MM.1S (cell line): ENCODE measurements at regions not wholly inside any gene's neighbourhood (a gene's known extent, or its start where the extent isn't known, plus 50 kb on each side); places are given as distances from the start of the nearest gene placed in this dataset.

Source experiments
- DNase-seq: peaks from one replicate; pipeline ENCODE4 v3.0.0-alpha.2; 2015
- H2AFZ ChIP-seq: fragments of 300-600 bp; sonication (generic); 2 replicates; pipeline ENCODE4 v1.6.0; 2016; ENCODE audit warnings: antibody characterized with exemption, low read length
- H3F3A ChIP-seq: fragments of 300-600 bp; sonication (generic); 2 replicates; pipeline ENCODE4 v1.6.1; 2016; ENCODE audit warnings: mild to moderate bottlenecking, antibody characterized with exemption, low read length, moderate library complexity, mixed read lengths; ENCODE audit not compliant: insufficient read depth
- H3K27ac ChIP-seq: fragments of 300-600 bp; sonication (generic); 2 replicates; pipeline ENCODE4 v1.5.1; 2016; ENCODE audit warnings: mild to moderate bottlenecking, low read length
- H3K27me3 ChIP-seq: fragments of 300-600 bp; sonication (generic); replicated peaks from 2 replicates; pipeline ENCODE4 v1.6.0; 2016; ENCODE audit warnings: low read length; ENCODE audit not compliant: insufficient read depth
- H3K36me3 ChIP-seq: fragments of 300-600 bp; sonication (generic); replicated peaks from 2 replicates; pipeline ENCODE4 v1.6.1; 2016; ENCODE audit warnings: mild to moderate bottlenecking, low read length, mixed read lengths; ENCODE audit not compliant: insufficient read depth
- H3K4me1 ChIP-seq: fragments of 300-600 bp; sonication (generic); 2 replicates; pipeline ENCODE4 v1.6.1; 2016; ENCODE audit warnings: low read length, mixed read lengths
- H3K4me2 ChIP-seq: fragments of 300-600 bp; sonication (generic); 2 replicates; pipeline ENCODE4 v1.6.0; 2016; ENCODE audit warnings: low read depth, low read length
- H3K4me3 ChIP-seq: fragments of 300-600 bp; sonication (generic); 2 replicates; pipeline ENCODE4 v1.5.1; 2016; ENCODE audit warnings: low read length, mixed read lengths
- H3K79me2 ChIP-seq: fragments of 300-600 bp; sonication (generic); 2 replicates; pipeline ENCODE4 v1.6.1; 2016; ENCODE audit warnings: mixed run types, low read length, mixed read lengths
- H3K9ac ChIP-seq: fragments of 300-600 bp; sonication (generic); 2 replicates; pipeline ENCODE4 v1.6.1; 2016; ENCODE audit warnings: low read length, mixed read lengths
- H3K9me2 ChIP-seq: fragments of 300-600 bp; sonication (generic); replicated peaks from 2 replicates; pipeline ENCODE4 v1.6.1; 2016; ENCODE audit warnings: mild to moderate bottlenecking, low read length, mixed read lengths; ENCODE audit not compliant: insufficient read depth
- H3K9me3 ChIP-seq: fragments of 300-600 bp; sonication (generic); replicated peaks from 2 replicates; pipeline ENCODE4 v1.6.1; 2016; ENCODE audit warnings: mild to moderate bottlenecking, low read length, mixed read lengths; ENCODE audit not compliant: insufficient read depth
- H4K20me1 ChIP-seq: fragments of 300-600 bp; sonication (generic); 2 replicates; pipeline ENCODE4 v1.6.1; 2016; ENCODE audit warnings: mild to moderate bottlenecking, low read length, moderate library complexity, mixed read lengths; ENCODE audit not compliant: insufficient read depth
- CTCF ChIP-seq: fragments of 300-600 bp; sonication (generic); IDR thresholded peaks from 2 replicates; pipeline ENCODE4 v1.5.1; 2016; ENCODE audit warnings: antibody characterized with exemption, low read length, mixed read lengths
- EZH2 ChIP-seq: fragments of 300-600 bp; sonication (generic); optimal IDR thresholded peaks from 2 replicates; pipeline ENCODE3; 2017; ENCODE audit warnings: low read depth, mild to moderate bottlenecking, antibody characterized with exemption, low read length, mixed read lengths
- EZH2phosphoT487 ChIP-seq: fragments of 300-600 bp; sonication (generic); IDR thresholded peaks from 2 replicates; pipeline ENCODE4 v1.6.1; 2018; ENCODE audit warnings: antibody characterized with exemption, low read length

- no peaks in the 10 kb centered on the region for H3K9me2 ChIP-seq
- H3K4me2 ChIP-seq: no peak overlapping the region
- H3K27ac ChIP-seq: no peak overlapping the region
- no peak for DNase-seq
- H3K36me3 ChIP-seq: no peaks in the 10 kb centered on the region
- H4K20me1 ChIP-seq: no peaks in the 10 kb centered on the region
- no peaks in the 10 kb centered on the region for H3K9me3 ChIP-seq
- H3K27me3 ChIP-seq: no peaks in the 10 kb centered on the region
- TF ChIP-seq EZH2: no peak
- TF ChIP-seq CTCF: no peak
- TF ChIP-seq EZH2phosphoT487: no peak
- no peak overlapping the region for H3K9ac ChIP-seq
- H2AFZ ChIP-seq: no peak overlapping the region
- no peaks in the 10 kb centered on the region for H3F3A ChIP-seq
- no peak overlapping the region for H3K4me3 ChIP-seq
- no peaks in the 10 kb centered on the region; the same call in 1 of the 2 replicates for H3K4me1 ChIP-seq
- no peaks in the 10 kb centered on the region for H3K79me2 ChIP-seq
Measured at GRCh38 chr2:48870503-48870902, 115.0 kb upstream of the LHCGR start.

DNA sequence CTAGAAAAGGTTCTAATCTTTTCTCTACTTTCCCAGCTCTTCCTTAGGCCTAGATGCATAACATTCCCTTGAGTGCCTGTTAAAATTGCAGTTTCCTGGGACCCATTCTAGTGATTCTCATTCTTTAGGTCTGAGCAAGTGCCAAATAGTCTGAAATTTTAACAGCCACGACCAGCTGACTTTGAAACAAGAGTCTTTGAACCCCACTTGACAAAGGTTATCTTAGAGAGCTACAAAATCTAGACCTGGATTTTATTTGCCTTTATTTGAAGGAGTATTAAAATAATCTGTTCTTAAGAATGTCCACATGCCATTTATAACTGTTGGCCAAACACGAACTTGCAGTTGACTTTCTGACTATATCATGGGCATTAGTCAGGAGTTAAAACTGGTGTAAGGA, 110.2 kb upstream of the LHCGR start:
- DNase-seq: no peak
- Histone ChIP-seq H3K4me1 (no peaks in the 10 kb centered on the region), H3K4me3 (no peak overlapping the region), H3K27me3 (no peaks in the 10 kb centered on the region), H3K27ac (no peak overlapping the region), H3K9ac (no peak overlapping the region), H3K36me3 (no peaks in the 10 kb centered on the region), H2AFZ (no peak overlapping the region), H3K9me2 (no peaks in the 10 kb centered on the region), H4K20me1 (no peaks in the 10 kb centered on the region), H3K79me2 (no peaks in the 10 kb centered on the region), H3K9me3 (no peaks in the 10 kb centered on the region), H3K4me2 (no peak overlapping the region), H3F3A (no peaks in the 10 kb centered on the region)
- TF ChIP-seq EZH2 (no peak), CTCF (no peak), EZH2phosphoT487 (no peak)

DNA sequence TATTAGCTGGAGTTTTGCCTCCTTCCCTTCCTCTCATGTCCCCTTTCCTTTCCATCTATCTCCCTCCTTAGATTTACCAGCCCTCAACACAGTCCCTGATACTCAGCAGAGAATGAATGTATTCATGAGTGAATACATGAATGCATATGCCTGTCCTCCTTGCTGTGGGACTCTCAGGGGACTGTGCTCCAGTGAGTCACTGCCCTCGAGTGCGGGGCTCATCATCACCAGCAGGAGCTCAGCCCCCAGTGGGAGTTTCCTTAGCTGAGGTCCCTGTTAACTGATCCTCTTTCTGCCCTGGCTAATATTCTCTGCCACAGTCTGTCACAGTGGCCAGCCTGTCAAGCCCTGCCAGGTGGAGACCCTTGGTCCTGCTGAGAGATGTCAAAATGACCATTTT, 104.9 kb upstream of the LHCGR start:
- Histone ChIP-seq H3K9ac (no peak overlapping the region), H3F3A (no peaks in the 10 kb centered on the region), H3K36me3 (no peaks in the 10 kb centered on the region), H3K27me3 (no peaks in the 10 kb centered on the region), H3K9me2 (no peaks in the 10 kb centered on the region), H3K79me2 (no peaks in the 10 kb centered on the region), H4K20me1 (no peaks in the 10 kb centered on the region), H3K4me1 (no peaks in the 10 kb centered on the region), H3K27ac (no peak overlapping the region), H3K4me2 (no peak overlapping the region), H2AFZ (no peak overlapping the region), H3K9me3 (no peaks in the 10 kb centered on the region), H3K4me3 (no peak overlapping the region)
- TF ChIP-seq EZH2phosphoT487: no peak
- TF ChIP-seq CTCF: no peak
- no peak for DNase-seq

DNA sequence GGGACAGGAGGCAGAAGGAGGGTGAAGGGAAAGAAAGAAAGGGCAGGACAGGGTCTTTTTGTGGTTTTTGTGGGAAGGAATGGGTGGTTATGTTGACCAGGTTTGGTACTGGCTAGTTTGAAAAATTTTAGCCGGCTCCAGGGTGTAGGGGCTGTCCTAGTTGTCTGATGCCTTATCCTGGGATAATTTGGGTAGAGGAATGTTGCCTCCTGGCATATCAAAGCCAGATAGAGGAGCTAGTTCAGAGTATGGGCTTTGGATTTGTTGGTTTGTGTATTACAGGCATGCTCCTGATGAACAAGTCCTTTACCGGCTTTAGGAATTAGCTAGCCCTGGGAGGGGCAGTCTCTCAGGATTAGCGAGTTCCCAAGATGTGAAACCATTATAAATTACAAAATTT, 101.1 kb upstream of the LHCGR start:
- Histone ChIP-seq H3F3A (no peaks in the 10 kb centered on the region), H3K9ac (no peak overlapping the region), H3K4me1 (no peaks in the 10 kb centered on the region), H4K20me1 (no peaks in the 10 kb centered on the region), H3K4me3 (no peak overlapping the region), H2AFZ (no peak overlapping the region), H3K27me3 (no peaks in the 10 kb centered on the region), H3K4me2 (no peak overlapping the region), H3K36me3 (no peaks in the 10 kb centered on the region), H3K79me2 (no peaks in the 10 kb centered on the region), H3K27ac (no peak overlapping the region), H3K9me3 (no peaks in the 10 kb centered on the region), H3K9me2 (no peaks in the 10 kb centered on the region)
- DNase-seq: no peak
- TF ChIP-seq EZH2 (no peak), EZH2phosphoT487 (no peak), CTCF (no peak)
